Activated naive CD4-positive, alpha-beta T cell treated with anti-CD3 and anti-CD28 coated beads, Interleukin-2, amount 10 ng/mL, durations not matched to agents 7 days and 5 days (primary cell): ENCODE measurements at regions not wholly inside any gene's neighbourhood (a gene's known extent, or its start where the extent isn't known, plus 50 kb on each side); places are given as distances from the start of the nearest gene placed in this dataset.
A peak's percentile ranks its signal among the peaks of the same experiment; 100 is the strongest.
"Not testable (repeated sequence)": the region's sequence is repeated elsewhere in the genome, so short reads cannot be mapped to it uniquely, and the experiment has no call there.

Experiments used
- CTCF ChIA-PET: fragments of 350-600 bp; sonication (Branson Sonifier 250); formaldehyde crosslinking; loops from one replicate; lab custom pipeline; 2021; ENCODE audit warnings: antibody characterized with exemption; lab: Charles Lee
- DNase-seq: peaks from one replicate; pipeline ENCODE4 v3.0.0-alpha.2; 2020
- H3K27ac Mint-ChIP-seq: one replicate; pipeline ENCODE4 v1.8.0; 2021; ENCODE audit warnings: mild to moderate bottlenecking, moderate library complexity, mixed read lengths
- H3K27me3 Mint-ChIP-seq: one replicate; pipeline ENCODE4 v1.8.0; 2021; ENCODE audit warnings: mild to moderate bottlenecking, mixed read lengths
- H3K36me3 Mint-ChIP-seq: one replicate; pipeline ENCODE4 v1.8.0; 2021; ENCODE audit warnings: mixed read lengths
- H3K4me1 Mint-ChIP-seq: one replicate; pipeline ENCODE4 v1.8.0; 2021; ENCODE audit warnings: mixed read lengths
- H3K4me3 Mint-ChIP-seq: one replicate; pipeline ENCODE4 v1.8.0; 2021; ENCODE audit warnings: mild to moderate bottlenecking, moderate library complexity, mixed read lengths
- H3K9me3 Mint-ChIP-seq: one replicate; pipeline ENCODE4 v1.8.0; 2021; ENCODE audit warnings: mixed read lengths

DNA sequence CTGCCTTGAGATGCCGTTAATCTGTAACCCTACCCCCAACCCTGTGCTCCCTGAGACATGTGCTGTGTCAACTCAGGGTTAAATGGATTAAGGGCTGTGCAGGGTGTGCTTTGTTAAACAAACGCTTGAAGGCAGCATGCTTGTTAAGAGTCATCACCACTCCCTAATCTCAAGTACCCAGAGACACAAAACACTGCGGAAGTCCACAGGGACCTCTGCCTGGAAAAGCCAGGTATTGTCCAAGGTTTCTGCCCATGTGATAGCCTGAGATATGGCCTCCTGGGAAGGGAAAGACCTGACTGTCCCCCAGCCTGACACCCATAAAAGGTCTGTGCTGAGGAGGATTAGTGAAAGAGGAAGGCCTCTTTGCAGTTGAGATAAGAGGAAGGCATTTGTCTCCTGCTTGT, 270.8 kb upstream of the FRG2C start:
- H3K27me3 Mint-ChIP-seq, H3K4me3 Mint-ChIP-seq, H3K9me3 Mint-ChIP-seq, H3K27ac Mint-ChIP-seq, DNase-seq, H3K4me1 Mint-ChIP-seq, CTCF ChIA-PET, H3K36me3 Mint-ChIP-seq: not testable (repeated sequence)

DNA sequence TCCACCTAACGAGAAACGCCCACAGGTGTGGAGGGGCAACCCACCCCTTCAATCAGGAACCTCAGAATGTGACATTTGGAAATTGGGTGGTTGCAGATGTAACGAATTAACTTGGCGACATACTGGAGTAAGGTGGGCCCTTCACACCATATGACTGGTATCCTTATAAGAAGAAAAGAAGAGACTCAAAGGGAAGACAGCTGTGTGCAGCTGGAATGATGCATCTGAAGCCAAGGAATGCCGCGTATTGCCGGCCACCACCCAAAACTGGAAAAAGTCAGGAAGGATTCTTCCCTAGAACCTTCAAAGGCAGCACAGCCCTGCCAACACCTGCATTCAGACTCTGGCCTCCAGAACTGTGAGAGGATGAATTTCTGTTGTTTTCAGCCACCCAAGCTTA, 270.0 kb upstream of the FRG2C start:
- CTCF ChIA-PET, H3K4me1 Mint-ChIP-seq: not testable (repeated sequence)

DNA sequence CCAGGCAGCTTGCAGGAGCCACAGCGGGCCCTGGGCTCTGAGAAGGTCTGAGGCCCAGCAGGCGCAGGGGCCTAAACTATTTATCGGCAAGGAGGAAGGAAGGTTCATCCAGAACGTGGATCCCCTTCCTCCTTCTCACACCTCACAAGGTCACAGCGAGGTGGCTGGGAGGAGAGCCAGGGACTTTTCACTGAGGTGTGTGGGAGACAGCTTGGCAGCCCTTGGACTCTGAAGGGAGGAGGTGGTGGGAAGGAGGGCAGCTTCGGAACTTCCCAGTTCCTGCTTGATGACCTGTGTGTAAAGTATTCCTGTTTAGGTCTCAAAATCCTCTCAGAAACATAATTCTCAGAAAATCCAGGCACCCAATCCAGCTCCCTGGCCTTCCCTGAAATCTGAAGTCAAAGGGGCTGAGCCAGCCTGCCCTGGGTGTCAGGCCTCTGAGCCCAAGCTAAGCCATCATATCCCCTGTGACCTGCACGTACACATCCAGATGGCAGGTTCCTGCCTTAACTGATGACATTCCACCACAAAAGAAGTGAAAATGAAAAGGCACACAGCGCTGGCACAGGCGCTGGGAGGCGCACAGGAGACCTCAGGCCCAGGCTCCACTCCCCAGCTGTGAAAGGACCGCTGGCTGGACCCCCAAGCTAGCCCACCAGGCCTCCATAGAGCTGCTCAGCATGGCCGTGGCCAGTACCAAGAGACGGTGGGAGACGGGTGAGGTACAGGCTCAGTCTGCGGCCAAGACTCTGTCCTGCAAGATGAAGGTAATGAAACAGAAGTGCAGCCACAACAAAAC, 269.4 kb upstream of the FRG2C start:
- H3K27ac Mint-ChIP-seq, H3K36me3 Mint-ChIP-seq, H3K4me3 Mint-ChIP-seq, H3K4me1 Mint-ChIP-seq, H3K9me3 Mint-ChIP-seq, H3K27me3 Mint-ChIP-seq, CTCF ChIA-PET, DNase-seq: not testable (repeated sequence)

More for the DNA sequence above, 270.0 kb upstream of the FRG2C start:
- not testable (repeated sequence) for H3K36me3 Mint-ChIP-seq, H3K27ac Mint-ChIP-seq, DNase-seq, H3K9me3 Mint-ChIP-seq, H3K4me3 Mint-ChIP-seq, H3K27me3 Mint-ChIP-seq

DNA sequence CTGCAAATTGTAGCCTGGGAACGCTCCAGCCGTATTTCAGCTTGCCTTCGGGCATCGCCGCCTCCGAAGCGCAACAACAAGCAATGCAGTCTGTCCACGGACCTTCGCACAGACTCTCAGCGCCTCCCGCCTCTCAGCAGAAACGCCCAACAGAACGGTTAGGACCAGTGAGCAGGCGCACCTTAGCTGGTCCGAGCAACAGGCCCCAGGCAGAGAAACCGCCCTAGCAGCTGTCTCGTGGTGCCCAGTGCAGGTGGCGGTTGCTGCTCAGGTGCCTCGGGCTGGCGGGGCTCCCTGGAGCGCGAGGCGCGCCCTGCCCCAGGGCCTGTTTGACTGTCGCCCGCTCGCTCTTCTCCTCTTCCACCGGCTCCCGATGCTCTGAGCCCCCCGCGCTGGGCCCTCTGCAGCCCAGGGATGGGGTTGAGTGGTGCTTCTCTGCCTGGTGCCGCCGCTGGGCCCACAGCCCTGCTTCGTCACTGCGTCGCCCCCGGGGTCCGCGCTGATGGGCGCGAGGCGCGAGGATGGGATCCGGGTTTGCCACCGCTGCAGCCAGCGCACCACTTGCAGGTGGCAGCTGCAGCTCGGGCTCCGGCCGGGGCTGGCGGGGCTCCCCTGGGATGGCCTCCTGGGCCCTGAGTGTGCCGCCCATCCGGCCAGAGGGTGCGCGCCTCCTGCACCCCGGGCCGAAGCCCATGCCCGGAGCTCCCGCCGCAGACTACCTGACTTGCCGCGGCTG, 268.4 kb upstream of the FRG2C start:
- CTCF ChIA-PET: no interaction called here
- H3K27me3 Mint-ChIP-seq: peaks cover 9% of the 10 kb centered on the region
- no peak for DNase-seq
- H3K4me1 Mint-ChIP-seq: no peaks in the 10 kb centered on the region
- no peaks in the 10 kb centered on the region for H3K36me3 Mint-ChIP-seq
- no peaks in the 10 kb centered on the region for H3K9me3 Mint-ChIP-seq
- no peak overlapping the region for H3K27ac Mint-ChIP-seq
- no peak overlapping the region for H3K4me3 Mint-ChIP-seq

DNA sequence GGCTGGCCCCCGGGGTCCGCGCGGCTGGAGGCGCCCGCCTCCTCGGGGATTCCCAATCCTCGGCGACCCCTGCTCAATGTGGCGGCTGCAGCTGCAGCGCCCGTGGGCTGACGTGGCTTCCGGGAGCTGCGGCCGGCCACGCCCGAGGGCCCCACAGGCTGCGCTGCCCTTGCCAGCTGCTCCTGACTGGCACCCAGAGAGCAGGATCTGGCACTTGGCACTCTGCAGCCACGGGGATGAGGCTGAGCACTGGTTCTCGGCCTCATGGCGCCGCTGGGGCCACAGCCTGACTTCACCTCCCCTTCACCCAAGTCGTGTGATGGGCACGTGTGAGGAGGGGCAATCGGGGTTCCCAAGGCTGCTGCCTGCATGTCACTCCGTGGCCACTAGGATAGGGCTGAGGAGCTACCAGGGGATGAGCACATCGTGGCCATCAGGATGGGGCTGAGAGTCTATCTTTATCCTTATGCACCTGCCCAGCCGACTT, 267.8 kb upstream of the FRG2C start:
- Mint-ChIP-seq H3K4me3 (no peak overlapping the region), H3K4me1 (no peaks in the 10 kb centered on the region), H3K27ac (no peak overlapping the region), H3K27me3 (peaks cover 9% of the 10 kb centered on the region), H3K36me3 (no peaks in the 10 kb centered on the region), H3K9me3 (no peaks in the 10 kb centered on the region)
- CTCF ChIA-PET: no interaction called here
- no peak for DNase-seq

DNA sequence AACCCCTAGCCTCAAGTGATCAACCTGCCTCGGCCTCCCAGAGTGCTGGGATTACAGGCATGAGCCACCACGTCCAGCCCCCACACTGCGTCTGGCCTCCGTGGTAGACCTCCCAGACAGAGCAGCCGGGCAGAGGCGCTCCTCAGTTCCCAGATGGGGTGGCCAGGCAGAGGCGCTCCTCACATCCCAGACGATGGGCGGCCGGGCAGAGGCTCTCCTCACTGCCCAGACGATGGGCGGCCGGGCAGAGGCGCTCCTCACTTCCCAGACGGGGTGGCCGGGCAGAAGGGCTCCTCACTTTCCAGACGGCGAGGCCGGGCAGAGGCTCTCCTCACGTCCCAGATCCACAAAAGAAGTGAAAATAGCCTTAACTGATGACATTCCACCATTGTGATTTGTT, 266.6 kb upstream of the FRG2C start:
- H3K36me3 Mint-ChIP-seq, H3K9me3 Mint-ChIP-seq, DNase-seq, H3K4me1 Mint-ChIP-seq, H3K4me3 Mint-ChIP-seq, H3K27ac Mint-ChIP-seq, H3K27me3 Mint-ChIP-seq, CTCF ChIA-PET: not testable (repeated sequence)

DNA sequence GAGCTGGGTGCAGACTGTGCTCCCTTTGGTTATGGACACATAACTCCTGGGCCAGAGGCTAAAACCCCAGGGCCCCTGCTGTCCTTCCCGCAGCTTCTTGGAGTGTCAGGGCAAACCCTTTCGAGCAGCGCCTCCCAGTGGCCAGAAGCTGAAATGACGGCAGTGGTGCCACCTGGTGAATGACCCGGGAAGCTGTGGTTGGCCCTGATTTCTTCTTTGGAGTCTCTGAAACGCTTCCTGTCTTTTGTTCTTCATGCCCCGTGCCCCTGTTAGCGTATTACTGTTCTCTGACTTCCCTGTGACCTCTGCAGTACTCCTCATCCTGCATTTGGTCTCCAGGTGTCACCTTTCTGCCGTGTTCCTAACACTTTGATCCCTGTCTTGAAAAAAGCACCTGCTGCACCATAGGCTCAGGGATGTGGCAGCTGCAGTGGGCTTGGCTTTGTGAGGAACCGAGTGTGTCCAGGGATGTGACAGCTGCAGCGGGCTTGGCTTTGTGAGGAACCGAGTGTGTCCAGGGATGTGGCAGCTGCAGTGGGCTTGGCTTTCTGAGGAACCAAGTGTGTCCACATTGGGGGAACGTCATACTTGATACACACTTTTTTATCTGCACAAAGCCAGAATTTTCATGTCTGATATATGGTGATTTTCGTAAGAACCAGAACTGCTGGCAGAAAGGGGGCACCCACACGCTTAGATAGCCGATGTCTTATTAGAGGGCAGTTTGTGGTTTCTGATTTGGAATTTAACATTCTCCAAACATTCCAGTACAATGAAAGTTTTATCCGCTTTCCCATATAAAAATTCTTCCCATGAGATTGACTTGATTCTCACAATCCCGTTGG, 241.8 kb upstream of the FRG2C start:
- H3K4me3 Mint-ChIP-seq, H3K9me3 Mint-ChIP-seq, H3K36me3 Mint-ChIP-seq, H3K27ac Mint-ChIP-seq, H3K27me3 Mint-ChIP-seq: not testable (repeated sequence)
- CTCF ChIA-PET: interaction anchor here (0.9 to 1.6 kb wide), 4 partner anchors 128 to 230 kb away, joined by 3 to 6 read pairs (median 4); no protein-coding TSS in a partner anchor
- DNase-seq: peak; percentile 67
- peaks cover 14% of the 10 kb centered on the region for H3K4me1 Mint-ChIP-seq

DNA sequence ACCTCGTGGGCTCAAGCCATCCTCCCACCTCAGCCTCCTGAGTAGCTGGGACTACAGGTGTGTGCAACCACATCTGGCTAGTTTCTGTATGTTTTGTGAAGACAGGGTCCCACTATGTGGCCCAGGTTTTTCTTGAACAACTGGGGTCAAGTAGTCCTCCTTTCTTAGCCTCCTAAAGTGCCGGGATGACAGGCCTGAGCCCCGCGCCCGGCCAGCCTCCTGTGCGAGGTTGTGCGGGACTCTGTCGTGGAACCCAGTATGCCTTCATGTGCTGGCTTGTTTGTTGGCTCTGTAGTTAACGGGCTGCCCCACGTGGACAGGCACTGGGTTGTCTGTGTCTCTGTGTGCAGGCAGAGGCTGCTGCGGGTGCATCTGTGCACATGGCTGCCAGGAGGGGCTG, 238.7 kb upstream of the FRG2C start:
- H3K27ac Mint-ChIP-seq, H3K36me3 Mint-ChIP-seq, H3K9me3 Mint-ChIP-seq, H3K4me3 Mint-ChIP-seq, CTCF ChIA-PET, DNase-seq, H3K27me3 Mint-ChIP-seq: not testable (repeated sequence)
- H3K4me1 Mint-ChIP-seq: peaks cover 20% of the 10 kb centered on the region

DNA sequence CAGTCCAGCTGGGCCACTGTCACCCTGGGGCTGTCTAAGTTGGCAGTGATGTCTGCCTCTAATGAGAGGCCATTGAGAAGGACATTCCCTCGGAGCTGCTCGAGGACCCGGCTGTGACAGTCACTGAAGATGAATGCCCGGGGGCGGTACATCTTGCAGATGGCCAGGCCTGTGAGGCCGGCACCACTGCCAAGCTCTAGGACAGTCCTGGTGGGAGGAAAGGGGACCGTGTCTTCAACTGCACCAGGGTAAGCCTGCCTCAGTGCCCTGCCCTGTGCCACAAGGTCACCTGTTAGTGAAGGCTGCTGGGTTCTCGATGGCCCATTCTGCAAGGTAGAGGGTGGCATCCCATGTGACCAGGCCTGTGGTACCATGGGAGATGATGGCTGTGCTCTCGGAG, 236.6 kb upstream of the FRG2C start:
- H3K36me3 Mint-ChIP-seq, H3K27ac Mint-ChIP-seq, H3K4me3 Mint-ChIP-seq, CTCF ChIA-PET, DNase-seq, H3K9me3 Mint-ChIP-seq, H3K27me3 Mint-ChIP-seq: not testable (repeated sequence)
- H3K4me1 Mint-ChIP-seq: peaks cover 12% of the 10 kb centered on the region

DNA sequence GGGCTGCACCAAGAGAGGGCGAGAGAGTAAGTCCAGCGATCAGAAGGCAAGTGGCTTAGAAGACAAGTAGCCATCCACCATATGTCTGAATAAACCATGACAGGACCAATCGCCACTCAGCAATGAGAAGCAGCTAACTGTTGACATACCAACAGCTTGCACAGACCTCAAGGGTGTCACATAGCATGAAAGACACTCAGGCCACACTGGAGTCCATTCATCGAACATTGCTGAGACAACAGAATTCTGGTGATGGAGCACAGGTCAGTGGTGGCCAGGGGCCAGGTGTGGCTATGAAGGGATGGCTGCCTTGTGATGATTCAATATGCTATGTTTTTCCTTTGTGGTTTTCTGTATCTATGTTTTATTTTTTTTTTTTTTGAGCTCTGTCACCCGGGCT, 236.2 kb upstream of the FRG2C start:
- CTCF ChIA-PET, H3K4me1 Mint-ChIP-seq, H3K27me3 Mint-ChIP-seq, H3K4me3 Mint-ChIP-seq, H3K36me3 Mint-ChIP-seq, H3K27ac Mint-ChIP-seq, H3K9me3 Mint-ChIP-seq, DNase-seq: not testable (repeated sequence)

DNA sequence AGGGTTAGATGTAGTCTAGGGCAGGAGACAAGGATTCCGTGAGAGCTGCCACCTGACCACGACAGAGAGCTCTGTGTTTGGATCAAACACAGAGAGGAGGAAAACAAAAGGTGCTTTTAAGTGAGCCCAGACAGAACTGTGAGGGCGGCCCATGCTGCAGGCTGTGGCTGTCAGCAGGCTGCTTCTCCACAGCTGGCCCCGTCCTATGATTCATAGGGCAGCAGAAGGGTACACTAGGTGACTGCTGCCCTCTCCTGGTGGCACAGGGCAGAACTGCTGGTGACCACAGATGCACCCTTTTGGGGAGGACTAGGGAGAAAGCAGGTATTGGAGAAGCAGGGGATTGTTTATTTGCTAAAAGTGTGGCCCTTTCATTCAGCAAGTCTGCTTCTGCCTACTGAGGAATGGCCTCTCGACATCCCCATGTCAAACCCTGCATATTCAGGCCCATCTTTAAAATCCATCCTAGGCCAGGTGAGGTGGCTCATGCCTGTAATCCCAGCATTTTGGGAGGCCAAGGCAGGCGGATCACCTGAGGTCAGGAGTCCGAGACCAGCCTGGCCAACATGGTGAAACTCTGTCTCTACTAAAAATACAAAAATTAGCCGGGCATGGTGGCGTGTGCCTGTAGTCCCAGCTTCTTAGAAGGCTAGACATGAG, 234.4 kb upstream of the FRG2C start:
- not testable (repeated sequence) for H3K36me3 Mint-ChIP-seq, H3K4me3 Mint-ChIP-seq, H3K9me3 Mint-ChIP-seq, H3K27me3 Mint-ChIP-seq, H3K27ac Mint-ChIP-seq
- CTCF ChIA-PET: interaction anchor here (1.6 to 2.0 kb wide), 2 partner anchors 171 to 237 kb away, joined by 5 to 8 read pairs; no protein-coding TSS in a partner anchor
- peaks cover 21% of the 10 kb centered on the region for H3K4me1 Mint-ChIP-seq
- DNase-seq: peak; percentile 80

DNA sequence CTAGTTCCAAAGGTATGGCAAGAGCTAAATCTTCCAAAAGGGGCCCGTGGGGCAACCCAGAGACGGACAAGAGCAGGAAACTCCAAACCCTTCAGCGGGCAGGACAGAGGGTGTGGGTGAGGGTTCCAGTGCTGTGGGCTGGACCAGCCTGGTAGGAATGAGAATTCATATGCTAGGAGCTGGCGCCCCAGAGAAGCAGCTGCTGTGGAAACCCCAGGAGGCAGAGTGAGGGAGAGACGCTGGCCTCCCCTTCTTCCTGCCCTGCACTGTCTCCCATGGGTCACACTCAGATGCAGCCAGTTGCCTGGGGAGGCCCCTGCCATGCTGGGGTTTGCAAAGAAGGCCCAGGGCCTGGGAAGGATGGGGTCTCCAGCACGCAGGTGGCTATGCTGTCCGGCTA, 233.7 kb upstream of the FRG2C start:
- H3K36me3 Mint-ChIP-seq, H3K27ac Mint-ChIP-seq, H3K9me3 Mint-ChIP-seq, H3K27me3 Mint-ChIP-seq, DNase-seq, H3K4me3 Mint-ChIP-seq: not testable (repeated sequence)
- CTCF ChIA-PET: interaction anchor here (1.6 to 2.0 kb wide), 2 partner anchors 172 to 238 kb away, joined by 5 to 8 read pairs; no protein-coding TSS in a partner anchor
- H3K4me1 Mint-ChIP-seq: peaks cover 21% of the 10 kb centered on the region

DNA sequence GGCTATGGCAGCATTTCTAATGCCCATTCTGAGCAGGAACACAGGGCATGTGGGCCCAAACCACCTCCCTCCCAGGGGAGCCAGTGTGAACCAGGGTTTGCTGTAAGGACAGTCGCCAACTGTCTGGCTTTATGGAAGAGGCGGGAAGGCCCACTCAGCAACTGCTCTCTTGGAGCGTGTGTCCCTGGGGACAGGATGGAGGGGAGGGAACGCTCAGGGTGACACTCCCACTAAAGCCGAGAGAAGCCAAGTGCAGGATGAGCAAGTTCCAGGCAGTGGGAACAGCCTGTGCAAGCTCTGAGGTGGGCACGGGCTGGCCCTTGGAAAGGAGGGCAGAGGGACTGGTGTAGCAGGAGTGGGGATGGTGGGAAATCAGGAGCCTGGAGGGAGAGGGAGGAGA, 233.0 kb upstream of the FRG2C start:
- H3K36me3 Mint-ChIP-seq, H3K27me3 Mint-ChIP-seq, H3K9me3 Mint-ChIP-seq, H3K27ac Mint-ChIP-seq, H3K4me3 Mint-ChIP-seq, CTCF ChIA-PET, DNase-seq: not testable (repeated sequence)
- peaks cover 23% of the 10 kb centered on the region for H3K4me1 Mint-ChIP-seq

DNA sequence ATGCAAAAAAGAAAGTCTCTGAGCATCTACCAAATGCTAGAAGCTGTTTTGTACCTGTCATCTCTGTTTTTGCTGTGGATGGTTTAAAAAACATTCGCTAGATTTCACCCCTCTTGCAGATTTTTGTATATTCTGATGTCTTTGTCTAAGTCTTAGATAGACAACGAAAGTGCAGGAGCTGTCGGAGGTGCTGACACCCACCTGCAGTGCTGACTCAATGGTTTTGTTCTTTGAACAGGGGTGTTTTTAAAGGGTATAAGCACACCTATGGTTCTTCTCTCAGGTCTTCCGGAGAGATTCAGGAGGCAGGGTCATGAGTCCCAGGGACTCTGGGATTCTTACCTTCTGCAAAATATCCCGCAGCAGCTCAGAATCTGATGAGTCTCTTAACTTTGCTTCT, 231.7 kb upstream of the FRG2C start:
- not testable (repeated sequence) for H3K4me3 Mint-ChIP-seq

More for the DNA sequence above, 231.7 kb upstream of the FRG2C start:
- H3K27ac Mint-ChIP-seq, CTCF ChIA-PET, H3K27me3 Mint-ChIP-seq, H3K9me3 Mint-ChIP-seq, H3K36me3 Mint-ChIP-seq, DNase-seq: not testable (repeated sequence)
- H3K4me1 Mint-ChIP-seq: peaks cover 25% of the 10 kb centered on the region
